ENCODE measurements at regions not wholly inside any gene's neighbourhood (a gene's known extent, or its start where the extent isn't known, plus 50 kb on each side); places are given as distances from the start of the nearest gene placed in this dataset.

DNA sequence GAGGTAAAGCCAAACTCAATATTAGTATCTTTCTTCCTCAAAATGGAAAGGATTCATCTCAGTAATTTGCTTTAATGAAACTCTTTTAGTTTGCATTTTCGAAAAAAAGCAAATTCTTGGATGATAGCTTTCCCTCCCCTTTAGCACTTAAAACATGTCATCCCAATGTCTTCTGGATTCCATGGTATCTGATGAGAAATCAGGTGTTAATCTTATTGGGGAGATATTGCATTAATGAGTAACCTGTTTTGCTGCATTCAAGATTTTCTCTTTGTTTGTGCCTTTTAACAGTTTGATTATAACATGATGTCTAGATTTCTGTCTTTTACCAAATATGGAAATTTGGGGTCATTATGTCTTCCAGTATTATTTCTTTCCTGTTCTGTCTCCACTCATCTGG lies 405.1 kb upstream of the FOXG1 start:
- no peaks in the 10 kb centered on the region for H3K9me1 ChIP-seq (ENCODE audit: insufficient read depth, low read length)
- H3K27ac ChIP-seq (ENCODE audit: insufficient read depth, low read length): no peak overlapping the region
- H2AK5ac ChIP-seq (ENCODE audit: low read depth, low read length): no peak overlapping the region
- no peak overlapping the region for H2AFZ ChIP-seq (replicated peaks; ENCODE audit: low read length, poor library complexity)
- H2BK20ac ChIP-seq (ENCODE audit: low read depth, low read length): no peak overlapping the region
- H4K20me1 ChIP-seq (ENCODE audit: insufficient read depth, low read length): no peaks in the 10 kb centered on the region
- intact Hi-C loops (cut with micrococcal nuclease): no loop called here
- H3K23ac ChIP-seq (ENCODE audit: low read depth, low read length): no peak overlapping the region
- WGBS, 2 experiments (ENCODE audit: extremely low coverage in 2 of 2, insufficient read length in 1 of 2): no CpG with 5 or more reads among the region's 1 CpG
- H2AK9ac ChIP-seq (replicated peaks; ENCODE audit: low read depth, low read length, poor library complexity): no peak overlapping the region
- ChIA-PET POLR2A (ENCODE audit: unreplicated experiment) (no interaction called here), CTCF (no interaction called here)
- no peak for TF ChIP-seq FOS (IDR thresholded peaks at IDR 0.05; ENCODE audit: low read depth, low read length)
- TF ChIP-seq POLR2A (IDR thresholded peaks at IDR 0.05; ENCODE audit: low read depth, low read length): no peak
- TF ChIP-seq CHD1 (IDR thresholded peaks at IDR 0.05; ENCODE audit: low read depth, low read length): no peak
- no peak for TF ChIP-seq RFX5 (IDR thresholded peaks at IDR 0.05; ENCODE audit: low read depth, low read length)
- TF ChIP-seq, protein P1, sequence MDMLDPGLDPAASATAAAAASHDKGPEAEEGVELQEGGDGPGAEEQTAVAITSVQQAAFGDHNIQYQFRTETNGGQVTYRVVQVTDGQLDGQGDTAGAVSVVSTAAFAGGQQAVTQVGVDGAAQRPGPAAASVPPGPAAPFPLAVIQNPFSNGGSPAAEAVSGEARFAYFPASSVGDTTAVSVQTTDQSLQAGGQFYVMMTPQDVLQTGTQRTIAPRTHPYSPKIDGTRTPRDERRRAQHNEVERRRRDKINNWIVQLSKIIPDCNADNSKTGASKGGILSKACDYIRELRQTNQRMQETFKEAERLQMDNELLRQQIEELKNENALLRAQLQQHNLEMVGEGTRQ (IDR thresholded peaks at IDR 0.05; ENCODE audit: low read depth, low read length): no peak
- TF ChIP-seq, protein P2, sequence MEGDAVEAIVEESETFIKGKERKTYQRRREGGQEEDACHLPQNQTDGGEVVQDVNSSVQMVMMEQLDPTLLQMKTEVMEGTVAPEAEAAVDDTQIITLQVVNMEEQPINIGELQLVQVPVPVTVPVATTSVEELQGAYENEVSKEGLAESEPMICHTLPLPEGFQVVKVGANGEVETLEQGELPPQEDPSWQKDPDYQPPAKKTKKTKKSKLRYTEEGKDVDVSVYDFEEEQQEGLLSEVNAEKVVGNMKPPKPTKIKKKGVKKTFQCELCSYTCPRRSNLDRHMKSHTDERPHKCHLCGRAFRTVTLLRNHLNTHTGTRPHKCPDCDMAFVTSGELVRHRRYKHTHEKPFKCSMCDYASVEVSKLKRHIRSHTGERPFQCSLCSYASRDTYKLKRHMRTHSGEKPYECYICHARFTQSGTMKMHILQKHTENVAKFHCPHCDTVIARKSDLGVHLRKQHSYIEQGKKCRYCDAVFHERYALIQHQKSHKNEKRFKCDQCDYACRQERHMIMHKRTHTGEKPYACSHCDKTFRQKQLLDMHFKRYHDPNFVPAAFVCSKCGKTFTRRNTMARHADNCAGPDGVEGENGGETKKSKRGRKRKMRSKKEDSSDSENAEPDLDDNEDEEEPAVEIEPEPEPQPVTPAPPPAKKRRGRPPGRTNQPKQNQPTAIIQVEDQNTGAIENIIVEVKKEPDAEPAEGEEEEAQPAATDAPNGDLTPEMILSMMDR (conservative IDR thresholded peaks at IDR 0.05; ENCODE audit: low read depth, low read length): no peak
- no peak for TF ChIP-seq BHLHE40 (IDR thresholded peaks at IDR 0.05; ENCODE audit: low read depth, low read length)
- no peak for TF ChIP-seq RAD21 (IDR thresholded peaks at IDR 0.05; ENCODE audit: low read length)
- TF ChIP-seq, protein P3, sequence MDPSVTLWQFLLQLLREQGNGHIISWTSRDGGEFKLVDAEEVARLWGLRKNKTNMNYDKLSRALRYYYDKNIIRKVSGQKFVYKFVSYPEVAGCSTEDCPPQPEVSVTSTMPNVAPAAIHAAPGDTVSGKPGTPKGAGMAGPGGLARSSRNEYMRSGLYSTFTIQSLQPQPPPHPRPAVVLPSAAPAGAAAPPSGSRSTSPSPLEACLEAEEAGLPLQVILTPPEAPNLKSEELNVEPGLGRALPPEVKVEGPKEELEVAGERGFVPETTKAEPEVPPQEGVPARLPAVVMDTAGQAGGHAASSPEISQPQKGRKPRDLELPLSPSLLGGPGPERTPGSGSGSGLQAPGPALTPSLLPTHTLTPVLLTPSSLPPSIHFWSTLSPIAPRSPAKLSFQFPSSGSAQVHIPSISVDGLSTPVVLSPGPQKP (IDR thresholded peaks at IDR 0.05; ENCODE audit: borderline replicate concordance, low read depth, low read length): no peak
- TF ChIP-seq MAFK (IDR thresholded peaks at IDR 0.05; ENCODE audit: low read depth, low read length): no peak
- TF ChIP-seq SMC3 (IDR thresholded peaks at IDR 0.05; ENCODE audit: low read depth, low read length): no peak
- no peak for TF ChIP-seq CEBPB (IDR thresholded peaks at IDR 0.05; ENCODE audit: low read depth, low read length)
- no peak for TF ChIP-seq NFE2L2 (IDR thresholded peaks at IDR 0.05; ENCODE audit: low read depth, low read length)
- TF ChIP-seq RCOR1 (IDR thresholded peaks at IDR 0.05; ENCODE audit: insufficient replicate concordance, low read length): no peak
- TF ChIP-seq MXI1 (IDR thresholded peaks at IDR 0.05; ENCODE audit: borderline replicate concordance, low read depth, low read length): no peak
- TF ChIP-seq MAZ (IDR thresholded peaks at IDR 0.05; ENCODE audit: borderline replicate concordance, low read depth, low read length): no peak
- no peak overlapping the region for H3K4me2 ChIP-seq (ENCODE audit: low read depth, low read length)
- no peak for ATAC-seq (ENCODE audit: low read depth)
- H3K4me3 ChIP-seq (ENCODE audit: insufficient read depth, low read depth, low read length): no peak overlapping the region
- no peak overlapping the region for H3K14ac ChIP-seq (replicated peaks; ENCODE audit: low read depth, low read length)
- no peak overlapping the region for H3K56ac ChIP-seq (ENCODE audit: extremely low read depth, insufficient read depth, low read length)
- dilution Hi-C loops (cut with HindIII; ENCODE audit: low sequenced_read_pairs, unreplicated experiment): no loop called here
- no peak overlapping the region for H2BK120ac ChIP-seq (ENCODE audit: low read depth, low read length)
- no TSS peak for BruUV-seq (replicated peaks)
- H3K27me3 ChIP-seq (ENCODE audit: control insufficient read depth, insufficient read depth, low read length): no peaks in the 10 kb centered on the region
- no peak overlapping the region for H3K9ac ChIP-seq (ENCODE audit: low read depth, low read length)
- H4K91ac ChIP-seq (ENCODE audit: insufficient read depth, low read depth, low read length): no peak overlapping the region
- H3K4ac ChIP-seq (ENCODE audit: low read depth, low read length): no peak overlapping the region
- H4K5ac ChIP-seq (ENCODE audit: low read depth, low read length): no peak overlapping the region
- H4K8ac ChIP-seq (ENCODE audit: low read depth in 2 of 2, low read length in 2 of 2): no peak overlapping the region
- H3K9me3 ChIP-seq (ENCODE audit: control insufficient read depth, insufficient read depth, low read length): peaks cover 8% of the 10 kb centered on the region; the same call in 1 of the 2 replicates
- in situ Hi-C loops (cut with MboI; ENCODE audit: low sequenced_read_pairs): no loop called here
- H3K79me1 ChIP-seq (ENCODE audit: low read depth in 1 of 2, low read length in 2 of 2): no peaks in the 10 kb centered on the region
- no peak overlapping the region for H2BK5ac ChIP-seq (ENCODE audit: low read depth, low read length, poor library complexity, severe bottlenecking)
- no peak overlapping the region for H3K18ac ChIP-seq (ENCODE audit: low read depth, low read length)
- no peak overlapping the region for H2BK15ac ChIP-seq (ENCODE audit: low read depth, low read length)
- no peak for DNase-seq
- H3K36me3 ChIP-seq (ENCODE audit: control insufficient read depth, insufficient read depth, low read length): no peaks in the 10 kb centered on the region
- H3K4me1 ChIP-seq (ENCODE audit: control insufficient read depth, insufficient read depth, low read length): no peaks in the 10 kb centered on the region

Data from IMR-90 (cell line).